Activated naive CD4-positive, alpha-beta T cell treated with anti-CD3 and anti-CD28 coated beads, Interleukin-2, amount 50 U/mL, for 24 hours (primary cell): ENCODE measurements at regions not wholly inside any gene's neighbourhood (a gene's known extent, or its start where the extent isn't known, plus 50 kb on each side); places are given as distances from the start of the nearest gene placed in this dataset.
"Not testable (repeated sequence)": the region's sequence is repeated elsewhere in the genome, so short reads cannot be mapped to it uniquely, and the experiment has no call there.

ENCODE experiments used
- H3K27ac Mint-ChIP-seq: one replicate; pipeline ENCODE4 v1.8.0; 2021; ENCODE audit warnings: mild to moderate bottlenecking, mixed read lengths
- H3K27me3 Mint-ChIP-seq: one replicate; pipeline ENCODE4 v1.8.0; 2021; ENCODE audit warnings: mixed read lengths
- H3K36me3 Mint-ChIP-seq: one replicate; pipeline ENCODE4 v1.8.0; 2021; ENCODE audit warnings: mixed read lengths
- H3K4me1 Mint-ChIP-seq: one replicate; pipeline ENCODE4 v1.8.0; 2021; ENCODE audit warnings: mixed read lengths
- H3K4me3 Mint-ChIP-seq: one replicate; pipeline ENCODE4 v1.8.0; 2021; ENCODE audit warnings: mild to moderate bottlenecking, mixed read lengths
- H3K9me3 Mint-ChIP-seq: one replicate; pipeline ENCODE4 v1.8.0; 2021; ENCODE audit warnings: mixed read lengths

GRCh38 chr16:51845586-51846305 is 694.7 kb upstream of the SALL1 start:
- no peaks in the 10 kb centered on the region for H3K27me3 Mint-ChIP-seq
- H3K9me3 Mint-ChIP-seq, result peaks cover 12% of the 10 kb centered on the region
- H3K4me1 Mint-ChIP-seq, result no peaks in the 10 kb centered on the region
- no peak overlapping the region for H3K4me3 Mint-ChIP-seq
- H3K27ac Mint-ChIP-seq, result no peak overlapping the region
- no peaks in the 10 kb centered on the region for H3K36me3 Mint-ChIP-seq

DNA sequence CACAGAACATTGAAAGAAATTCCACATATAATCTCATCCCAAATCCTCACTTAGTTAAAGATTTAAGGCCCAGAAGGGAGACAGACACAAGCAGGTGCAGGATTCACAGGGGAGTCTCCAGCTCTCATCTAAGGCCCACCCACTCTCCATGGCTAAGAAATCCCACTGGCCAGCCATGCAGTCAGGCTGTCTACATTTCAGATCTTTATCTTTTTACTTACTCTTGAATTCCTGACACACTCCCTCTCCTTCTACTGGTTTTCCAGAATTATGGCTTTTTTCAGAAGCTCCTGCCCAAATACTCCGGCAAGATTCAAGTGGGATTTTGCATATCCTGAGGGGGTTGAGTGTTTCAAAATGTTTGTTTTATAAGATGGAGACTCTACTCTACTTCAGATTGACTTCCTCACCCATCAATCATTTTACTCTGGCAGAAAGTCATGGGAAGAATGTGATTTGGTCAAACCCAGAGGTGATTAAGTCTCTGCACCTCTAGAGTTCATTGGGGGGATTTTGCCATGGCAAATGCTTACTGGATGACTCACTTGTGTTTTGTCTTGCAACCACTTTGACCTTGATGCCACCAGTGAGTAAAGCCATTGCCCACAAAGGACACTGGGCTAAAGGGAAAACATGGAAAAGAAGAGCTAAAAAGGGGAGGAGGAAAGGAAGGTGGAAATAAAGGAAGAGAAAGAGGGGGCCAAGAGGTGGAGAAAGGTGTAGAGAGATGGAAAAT is 688.8 kb upstream of the SALL1 start:
- H3K27ac Mint-ChIP-seq, result no peak overlapping the region
- no peaks in the 10 kb centered on the region for H3K36me3 Mint-ChIP-seq
- no peaks in the 10 kb centered on the region for H3K27me3 Mint-ChIP-seq
- no peaks in the 10 kb centered on the region for H3K4me1 Mint-ChIP-seq
- H3K9me3 Mint-ChIP-seq, result peaks cover 5% of the 10 kb centered on the region
- no peak overlapping the region for H3K4me3 Mint-ChIP-seq

DNA sequence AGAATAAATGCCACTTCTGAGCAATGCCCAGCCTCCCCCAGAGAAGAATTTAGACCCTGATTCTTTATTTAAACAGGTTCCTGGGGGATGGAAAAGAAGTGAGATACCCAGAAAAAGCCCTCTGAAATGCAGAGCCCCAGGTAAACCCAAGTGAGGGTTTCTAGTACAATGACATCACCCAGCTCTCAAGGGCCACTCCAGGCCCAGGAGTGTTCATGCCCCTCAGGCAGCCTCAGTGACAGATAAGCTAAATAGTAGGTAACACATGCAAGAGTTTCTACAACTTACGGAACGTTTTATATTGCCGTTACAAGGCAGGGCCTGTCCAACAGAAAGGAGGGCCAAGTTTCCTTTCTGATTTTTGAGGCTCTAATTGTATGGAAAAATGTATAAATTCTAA is 683.7 kb upstream of the SALL1 start:
- no peak overlapping the region for H3K4me3 Mint-ChIP-seq
- H3K9me3 Mint-ChIP-seq, result peaks cover 5% of the 10 kb centered on the region
- no peaks in the 10 kb centered on the region for H3K4me1 Mint-ChIP-seq
- H3K36me3 Mint-ChIP-seq, result no peaks in the 10 kb centered on the region
- H3K27ac Mint-ChIP-seq, result no peak overlapping the region
- no peaks in the 10 kb centered on the region for H3K27me3 Mint-ChIP-seq

DNA sequence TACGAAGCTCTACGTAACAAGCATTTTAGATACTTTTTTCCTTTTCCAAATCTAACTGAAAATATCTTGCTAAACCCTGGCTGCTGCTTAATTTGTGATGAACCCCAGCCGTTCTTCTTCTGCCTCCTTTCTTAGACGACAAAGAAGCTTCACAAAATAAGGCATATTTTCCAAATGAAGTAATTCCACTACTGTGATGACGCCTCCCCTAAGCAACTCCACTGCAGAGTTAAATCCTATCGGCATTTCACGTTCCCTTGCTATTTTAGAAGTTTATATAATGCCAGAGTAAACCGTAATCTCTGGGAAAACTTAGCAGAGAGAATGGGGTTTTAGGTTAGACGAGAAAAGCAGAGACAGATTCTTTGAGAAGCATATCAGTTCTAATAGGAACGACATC is 683.1 kb upstream of the SALL1 start:
- H3K4me3 Mint-ChIP-seq, result no peak overlapping the region
- peaks cover 11% of the 10 kb centered on the region for H3K9me3 Mint-ChIP-seq
- H3K36me3 Mint-ChIP-seq, result no peaks in the 10 kb centered on the region
- no peaks in the 10 kb centered on the region for H3K4me1 Mint-ChIP-seq
- H3K27me3 Mint-ChIP-seq, result no peaks in the 10 kb centered on the region
- H3K27ac Mint-ChIP-seq, result no peak overlapping the region

DNA sequence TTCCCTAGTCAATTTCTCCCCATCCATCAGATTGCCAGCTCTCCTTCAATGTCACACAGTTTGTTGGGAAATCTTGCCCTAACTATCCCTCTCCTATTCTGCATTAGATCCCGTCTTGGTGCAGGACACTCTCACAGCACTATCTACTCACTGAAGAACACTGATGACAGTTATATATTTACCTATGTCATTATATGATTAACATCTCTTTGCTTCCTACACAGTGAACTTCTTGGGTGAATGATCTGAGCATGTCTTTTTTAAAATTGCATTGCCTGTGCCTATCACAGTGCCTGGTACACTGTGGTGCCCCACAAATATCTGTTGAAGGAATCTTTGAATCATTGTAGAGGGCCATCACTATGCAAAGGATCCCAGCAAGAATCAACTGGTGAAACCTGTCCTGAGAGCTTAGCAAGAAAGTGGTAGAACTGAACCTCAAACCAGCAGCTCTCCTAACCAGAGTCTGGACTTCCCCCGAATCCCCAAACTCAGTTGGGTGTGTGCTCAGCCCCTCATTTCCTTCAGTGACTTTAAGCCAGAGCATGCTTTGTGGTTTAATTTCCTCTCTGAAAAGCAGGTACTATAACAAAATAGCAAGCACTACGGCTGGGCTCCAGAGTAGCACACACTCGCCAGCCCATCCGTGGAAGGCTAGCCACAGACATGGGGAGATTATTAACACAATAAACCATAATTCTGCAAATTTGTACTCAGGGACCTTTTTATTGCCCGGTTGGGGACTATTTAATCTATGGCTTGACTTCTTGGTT is 680.7 kb upstream of the SALL1 start:
- H3K4me3 Mint-ChIP-seq, result no peak overlapping the region
- no peaks in the 10 kb centered on the region for H3K27me3 Mint-ChIP-seq
- H3K9me3 Mint-ChIP-seq, result peaks cover 11% of the 10 kb centered on the region
- no peak overlapping the region for H3K27ac Mint-ChIP-seq
- H3K4me1 Mint-ChIP-seq, result no peaks in the 10 kb centered on the region
- no peaks in the 10 kb centered on the region for H3K36me3 Mint-ChIP-seq

DNA sequence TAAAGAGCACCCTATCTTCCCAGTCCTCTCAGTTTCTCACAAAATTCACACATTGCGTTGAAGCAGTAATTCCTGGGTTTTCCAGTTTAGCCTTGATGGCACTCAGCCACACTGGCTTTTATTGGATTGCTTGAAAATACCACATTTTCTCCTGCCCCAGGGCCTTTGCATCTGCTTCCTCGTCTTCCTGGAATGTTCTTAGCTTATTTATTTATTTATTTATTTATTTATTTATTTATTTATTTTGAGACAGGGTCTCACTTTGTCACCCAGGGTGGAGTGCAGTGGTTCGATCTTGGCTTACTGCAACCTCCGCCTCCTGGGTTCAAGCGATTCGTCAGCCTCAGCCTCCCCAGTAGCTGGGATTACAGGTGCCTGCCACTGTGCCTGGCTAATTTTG is 680.0 kb upstream of the SALL1 start:
- H3K4me1 Mint-ChIP-seq, H3K27me3 Mint-ChIP-seq, H3K36me3 Mint-ChIP-seq, H3K4me3 Mint-ChIP-seq, H3K27ac Mint-ChIP-seq: not testable (repeated sequence)
- peaks cover 11% of the 10 kb centered on the region for H3K9me3 Mint-ChIP-seq

DNA sequence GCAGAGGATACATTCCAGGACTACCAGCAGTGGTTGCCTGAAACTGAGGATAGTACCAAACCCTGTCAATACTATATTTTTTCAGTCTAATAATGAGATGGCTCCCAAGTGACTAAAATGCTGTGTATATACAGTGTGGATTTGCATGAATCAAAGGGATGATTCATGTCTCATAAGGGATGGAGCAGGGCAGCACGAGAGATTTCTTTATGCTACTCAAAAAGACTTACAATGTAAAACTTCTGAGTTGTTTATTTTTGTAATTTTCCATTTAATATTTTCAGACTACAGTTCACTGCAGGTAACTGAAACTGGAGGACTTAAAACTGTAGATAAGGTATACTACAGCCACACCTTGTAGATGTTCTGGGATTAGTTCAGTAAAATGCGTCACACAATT is 674.7 kb upstream of the SALL1 start:
- no peaks in the 10 kb centered on the region for H3K36me3 Mint-ChIP-seq
- no peaks in the 10 kb centered on the region for H3K27me3 Mint-ChIP-seq
- H3K4me1 Mint-ChIP-seq, result no peaks in the 10 kb centered on the region
- no peak overlapping the region for H3K4me3 Mint-ChIP-seq
- no peak overlapping the region for H3K27ac Mint-ChIP-seq
- H3K9me3 Mint-ChIP-seq, result peaks cover 6% of the 10 kb centered on the region

GRCh38 chr16:51822471-51822870 is 671.4 kb upstream of the SALL1 start:
- Mint-ChIP-seq H3K36me3 (no peaks in the 10 kb centered on the region), H3K9me3 (no peaks in the 10 kb centered on the region)

GRCh38 chr16:51821527-51821926 is 670.5 kb upstream of the SALL1 start:
- Mint-ChIP-seq H3K4me1 (no peaks in the 10 kb centered on the region), H3K4me3 (no peak overlapping the region), H3K27me3 (no peaks in the 10 kb centered on the region), H3K36me3 (no peaks in the 10 kb centered on the region), H3K27ac (no peak overlapping the region), H3K9me3 (no peaks in the 10 kb centered on the region)

More at GRCh38 chr16:51822471-51822870, 671.4 kb upstream of the SALL1 start:
- Mint-ChIP-seq H3K4me3 (no peak overlapping the region), H3K27me3 (no peaks in the 10 kb centered on the region), H3K27ac (no peak overlapping the region), H3K4me1 (no peaks in the 10 kb centered on the region)

DNA sequence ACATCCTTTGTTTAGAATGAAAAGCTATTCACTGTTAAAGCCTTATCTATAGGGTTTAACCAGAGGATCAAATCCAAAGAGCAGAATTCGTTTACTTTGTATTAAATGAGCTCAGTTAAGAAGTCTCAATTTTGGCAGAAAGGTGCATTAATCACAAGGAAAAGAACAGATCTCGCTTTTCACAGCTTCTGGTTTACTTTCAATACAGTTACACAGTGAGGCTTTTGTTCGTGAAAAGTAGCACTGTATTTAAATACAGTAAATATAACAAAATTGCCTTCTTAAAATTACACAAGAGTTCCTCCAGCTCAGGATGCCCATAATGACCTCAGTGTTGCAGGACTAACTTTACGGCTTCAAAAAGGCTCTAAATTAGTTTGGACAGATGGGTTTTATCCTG is 669.1 kb upstream of the SALL1 start:
- Mint-ChIP-seq H3K9me3 (no peaks in the 10 kb centered on the region), H3K27ac (no peak overlapping the region), H3K4me1 (no peaks in the 10 kb centered on the region), H3K36me3 (no peaks in the 10 kb centered on the region), H3K27me3 (no peaks in the 10 kb centered on the region), H3K4me3 (no peak overlapping the region)

DNA sequence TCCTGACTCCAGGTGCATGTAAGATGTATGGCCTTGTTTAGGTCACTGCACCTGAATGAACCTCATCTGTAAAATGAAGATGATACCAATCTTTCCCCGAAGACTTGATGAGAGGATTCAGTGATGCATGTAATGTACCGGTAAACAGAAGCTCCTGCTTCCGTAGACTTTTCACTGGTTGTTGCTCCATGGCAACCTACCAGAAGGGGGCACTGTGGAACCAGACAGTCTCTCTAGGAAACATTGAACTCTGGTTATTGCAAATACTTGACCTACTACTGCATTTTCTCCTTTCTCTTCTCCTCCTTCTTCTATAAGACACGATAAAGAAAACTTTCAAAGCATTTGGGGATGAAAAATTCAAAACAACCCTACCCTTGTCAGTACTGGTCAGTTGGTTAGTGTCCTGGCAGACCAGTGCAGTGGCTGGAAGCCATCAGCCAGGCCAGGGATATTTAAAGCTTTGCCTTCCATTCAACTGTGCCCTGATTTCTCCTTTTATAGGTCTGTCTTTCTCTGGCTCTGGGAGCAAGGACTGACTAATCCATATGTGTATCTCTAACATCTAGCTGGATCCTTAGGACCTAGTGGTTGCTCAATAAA is 667.4 kb upstream of the SALL1 start:
- no peaks in the 10 kb centered on the region for H3K27me3 Mint-ChIP-seq
- H3K9me3 Mint-ChIP-seq, result peaks cover 5% of the 10 kb centered on the region
- H3K4me3 Mint-ChIP-seq, result no peak overlapping the region
- no peak overlapping the region for H3K27ac Mint-ChIP-seq
- H3K36me3 Mint-ChIP-seq, result no peaks in the 10 kb centered on the region
- no peaks in the 10 kb centered on the region for H3K4me1 Mint-ChIP-seq

GRCh38 chr16:51816929-51817328 is 665.9 kb upstream of the SALL1 start:
- H3K4me3 Mint-ChIP-seq, result no peak overlapping the region
- H3K36me3 Mint-ChIP-seq, result no peaks in the 10 kb centered on the region
- H3K27ac Mint-ChIP-seq, result no peak overlapping the region
- H3K27me3 Mint-ChIP-seq, result no peaks in the 10 kb centered on the region
- H3K4me1 Mint-ChIP-seq, result no peaks in the 10 kb centered on the region
- peaks cover 5% of the 10 kb centered on the region for H3K9me3 Mint-ChIP-seq

- no peaks in the 10 kb centered on the region for H3K36me3 Mint-ChIP-seq
- H3K27me3 Mint-ChIP-seq, result no peaks in the 10 kb centered on the region
- H3K4me1 Mint-ChIP-seq, result no peaks in the 10 kb centered on the region
- no peak overlapping the region for H3K27ac Mint-ChIP-seq
- H3K4me3 Mint-ChIP-seq, result no peak overlapping the region
- H3K9me3 Mint-ChIP-seq, result peaks cover 5% of the 10 kb centered on the region
Measured at GRCh38 chr16:51815523-51815922, 664.5 kb upstream of the SALL1 start.

- Mint-ChIP-seq H3K27ac (no peak overlapping the region), H3K27me3 (no peaks in the 10 kb centered on the region), H3K36me3 (no peaks in the 10 kb centered on the region), H3K9me3 (peaks cover 9% of the 10 kb centered on the region), H3K4me3 (no peak overlapping the region), H3K4me1 (no peaks in the 10 kb centered on the region)
Measured at GRCh38 chr16:51814617-51815016, 663.5 kb upstream of the SALL1 start.

- Mint-ChIP-seq H3K9me3 (peaks cover 10% of the 10 kb centered on the region), H3K27me3 (no peaks in the 10 kb centered on the region), H3K4me3 (no peak overlapping the region), H3K36me3 (no peaks in the 10 kb centered on the region), H3K4me1 (no peaks in the 10 kb centered on the region), H3K27ac (no peak overlapping the region)
Measured at GRCh38 chr16:51813609-51814008, 662.5 kb upstream of the SALL1 start.

DNA sequence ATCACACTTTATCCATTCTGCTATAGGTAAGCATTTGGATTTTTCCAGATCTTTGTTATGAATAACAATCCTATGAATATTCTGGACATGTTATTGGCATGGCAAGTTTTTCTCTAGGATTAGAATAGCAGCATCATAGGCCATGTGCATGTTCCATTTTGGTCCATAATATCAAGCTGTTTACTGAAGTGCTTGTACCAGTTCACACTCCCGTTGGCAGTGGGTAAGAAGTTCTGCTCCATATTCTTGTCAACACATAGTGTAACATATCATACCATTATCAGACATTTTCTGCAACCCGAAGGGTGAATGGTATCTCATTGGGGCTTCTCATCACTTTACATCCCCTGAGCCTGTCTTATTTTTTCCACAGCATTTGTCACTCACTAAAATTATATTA is 661.9 kb upstream of the SALL1 start:
- Mint-ChIP-seq H3K9me3 (peaks cover 10% of the 10 kb centered on the region), H3K4me3 (no peak overlapping the region), H3K4me1 (no peaks in the 10 kb centered on the region), H3K36me3 (no peaks in the 10 kb centered on the region), H3K27me3 (no peaks in the 10 kb centered on the region), H3K27ac (no peak overlapping the region)
